Astrocyte (in vitro differentiated cells and primary cell): ENCODE measurements at regions not wholly inside any gene's neighbourhood (a gene's known extent, or its start where the extent isn't known, plus 50 kb on each side); places are given as distances from the start of the nearest gene placed in this dataset.

Source experiments
- DNase-seq: peaks from one replicate; pipeline ENCODE4 v3.0.0-alpha.2; 2010; ENCODE audit warnings: low read depth
- FAIRE-seq: peaks from 2 replicates; lab custom pipeline; 2011; peaks lifted over from hg19 to GRCh38; lab: Jason Lieb, UNC
- H2AFZ ChIP-seq: 2 replicates; pipeline ENCODE4 v1.6.0; 2012; ENCODE audit warnings: low read depth, low read length, inconsistent platforms
- H3K27ac ChIP-seq: 2 replicates; pipeline ENCODE4 v1.5.1; 2011; ENCODE audit warnings: low read depth, low read length, inconsistent platforms
- H3K27me3 ChIP-seq: 2 replicates; pipeline ENCODE4 v1.6.0; 2011; ENCODE audit warnings: low read length, inconsistent platforms; ENCODE audit not compliant: insufficient read depth
- H3K36me3 ChIP-seq: 2 replicates; pipeline ENCODE4 v1.5.1; 2011; ENCODE audit warnings: low read length, inconsistent platforms; ENCODE audit not compliant: insufficient read depth
- H3K4me1 ChIP-seq: 2 replicates; pipeline ENCODE4 v1.5.1; 2011; ENCODE audit warnings: low read length, inconsistent platforms; ENCODE audit not compliant: insufficient read depth
- H3K4me2 ChIP-seq: 2 replicates; pipeline ENCODE4 v1.6.0; 2012; ENCODE audit warnings: low read length, inconsistent platforms
- H3K4me3 ChIP-seq: 2 replicates; pipeline ENCODE4 v1.5.1; 2011; ENCODE audit warnings: low read depth, mild to moderate bottlenecking, low read length, inconsistent platforms; ENCODE audit not compliant: insufficient read depth
- H3K79me2 ChIP-seq: 2 replicates; pipeline ENCODE4 v1.6.0; 2012; ENCODE audit warnings: mild to moderate bottlenecking, low read length, inconsistent platforms; ENCODE audit not compliant: insufficient read depth
- H3K9ac ChIP-seq: 2 replicates; pipeline ENCODE4 v1.6.0; 2012; ENCODE audit warnings: mild to moderate bottlenecking, low read length, inconsistent platforms
- H3K9me3 ChIP-seq: 2 replicates; pipeline ENCODE4 v1.5.1; 2012; ENCODE audit warnings: low read depth, mild to moderate bottlenecking, low read length, inconsistent platforms; ENCODE audit not compliant: insufficient read depth
- H4K20me1 ChIP-seq: 2 replicates; pipeline ENCODE4 v1.6.0; 2012; ENCODE audit warnings: low read length, inconsistent platforms; ENCODE audit not compliant: insufficient read depth
- H3K27ac Mint-ChIP-seq: one replicate; pipeline ENCODE4 v1.8.0; 2021; ENCODE audit warnings: mild to moderate bottlenecking, mixed read lengths; ENCODE audit not compliant: unreplicated experiment
- H3K27me3 Mint-ChIP-seq: one replicate; pipeline ENCODE4 v1.8.0; 2021; ENCODE audit warnings: low read depth, mixed read lengths; ENCODE audit not compliant: unreplicated experiment
- H3K36me3 Mint-ChIP-seq: one replicate; pipeline ENCODE4 v1.8.0; 2021; ENCODE audit warnings: low read depth, mixed read lengths; ENCODE audit not compliant: unreplicated experiment
- H3K4me1 Mint-ChIP-seq: one replicate; pipeline ENCODE4 v1.8.0; 2021; ENCODE audit warnings: low read depth, mixed read lengths; ENCODE audit not compliant: unreplicated experiment
- H3K4me3 Mint-ChIP-seq: one replicate; pipeline ENCODE4 v1.8.0; 2021; ENCODE audit warnings: mild to moderate bottlenecking, moderate library complexity, mixed read lengths; ENCODE audit not compliant: unreplicated experiment
- H3K9me3 Mint-ChIP-seq: one replicate; pipeline ENCODE4 v1.8.0; 2021; ENCODE audit warnings: mild to moderate bottlenecking, mixed read lengths; ENCODE audit not compliant: unreplicated experiment
- CTCF ChIP-seq: IDR thresholded peaks from 2 replicates; pipeline ENCODE4 v1.5.1; 2011; ENCODE audit warnings: low read depth, mild to moderate bottlenecking, inconsistent platforms, low read length, moderate library complexity; ENCODE audit not compliant: insufficient read depth
- EZH2 ChIP-seq: IDR thresholded peaks from 2 replicates; pipeline ENCODE4 v1.6.1; 2012; ENCODE audit warnings: mild to moderate bottlenecking, low read length, inconsistent platforms; ENCODE audit not compliant: insufficient read depth

- no peaks in the 10 kb centered on the region for H3K4me1 Mint-ChIP-seq
- FAIRE-seq (no peak), DNase-seq (no peak)
- Histone ChIP-seq H3K27ac (no peak overlapping the region), H4K20me1 (no peaks in the 10 kb centered on the region), H3K4me1 (no peaks in the 10 kb centered on the region), H3K9ac (no peak overlapping the region), H2AFZ (no peak overlapping the region), H3K27me3 (no peaks in the 10 kb centered on the region), H3K79me2 (no peaks in the 10 kb centered on the region), H3K4me3 (no peak overlapping the region), H3K36me3 (no peaks in the 10 kb centered on the region), H3K4me2 (no peak overlapping the region), H3K9me3 (no peaks in the 10 kb centered on the region)
- no peaks in the 10 kb centered on the region for H3K36me3 Mint-ChIP-seq
- TF ChIP-seq CTCF (no peak), EZH2 (no peak)
- no peaks in the 10 kb centered on the region for H3K27me3 Mint-ChIP-seq
- H3K9me3 Mint-ChIP-seq: peaks cover 6% of the 10 kb centered on the region
- no peak overlapping the region for H3K4me3 Mint-ChIP-seq
- no peak overlapping the region for H3K27ac Mint-ChIP-seq
These were observed 119.7 kb downstream of the PLPPR4 start for GRCh38 chr1:99384021-99384420.

GRCh38 chr1:99385852-99386251 lies 121.6 kb downstream of the PLPPR4 start:
- H3K4me1 Mint-ChIP-seq: no peaks in the 10 kb centered on the region
- H3K27ac Mint-ChIP-seq: no peak overlapping the region
- no peaks in the 10 kb centered on the region for H3K79me2 ChIP-seq
- peaks cover 6% of the 10 kb centered on the region for H3K9me3 Mint-ChIP-seq
- H3K27me3 ChIP-seq: no peaks in the 10 kb centered on the region
- no peaks in the 10 kb centered on the region for H3K4me1 ChIP-seq
- no peaks in the 10 kb centered on the region for H4K20me1 ChIP-seq
- no peak overlapping the region for H3K4me2 ChIP-seq
- FAIRE-seq (no peak), DNase-seq (no peak)
- H3K4me3 Mint-ChIP-seq: no peak overlapping the region
- no peaks in the 10 kb centered on the region for H3K36me3 Mint-ChIP-seq
- H3K4me3 ChIP-seq: no peak overlapping the region
- H3K27me3 Mint-ChIP-seq: no peaks in the 10 kb centered on the region
- no peak for TF ChIP-seq EZH2
- no peak for TF ChIP-seq CTCF
- no peaks in the 10 kb centered on the region for H3K9me3 ChIP-seq
- H2AFZ ChIP-seq: no peak overlapping the region
- no peak overlapping the region for H3K9ac ChIP-seq
- H3K36me3 ChIP-seq: no peaks in the 10 kb centered on the region
- no peak overlapping the region for H3K27ac ChIP-seq

GRCh38 chr1:99396389-99396788 lies 132.1 kb downstream of the PLPPR4 start:
- Histone ChIP-seq H3K36me3 (no peaks in the 10 kb centered on the region), H2AFZ (no peak overlapping the region), H3K79me2 (no peaks in the 10 kb centered on the region), H3K27me3 (no peaks in the 10 kb centered on the region), H3K9me3 (no peaks in the 10 kb centered on the region), H3K4me3 (no peak overlapping the region), H3K27ac (no peak overlapping the region), H3K4me1 (no peaks in the 10 kb centered on the region), H3K4me2 (no peak overlapping the region), H4K20me1 (no peaks in the 10 kb centered on the region), H3K9ac (no peak overlapping the region)
- Mint-ChIP-seq H3K4me3 (no peak overlapping the region), H3K36me3 (no peaks in the 10 kb centered on the region), H3K27me3 (no peaks in the 10 kb centered on the region), H3K9me3 (no peaks in the 10 kb centered on the region), H3K27ac (no peak overlapping the region), H3K4me1 (peaks cover 9% of the 10 kb centered on the region)
- FAIRE-seq (no peak), DNase-seq (no peak)
- TF ChIP-seq CTCF (no peak), EZH2 (no peak)
